GM12878 (cell line): ENCODE measurements at regions not wholly inside any gene's neighbourhood (a gene's known extent, or its start where the extent isn't known, plus 50 kb on each side); places are given as distances from the start of the nearest gene placed in this dataset.

ENCODE experiments used
- ATAC-seq: fragments of 200-7000 bp; cut with Tn5 transposase; 3 replicates; pipeline ENCODE4 v1.9.1; 2020; ENCODE audit warnings: mild to moderate bottlenecking, moderate library complexity
- BruUV-seq: library from RNA; stranded (reverse); fragments of 400-500 nt; replicated peaks from 2 replicates; lab custom pipeline; 2021; lab: Mats Ljungman, UMichigan
- CTCF ChIA-PET: fragments of 300-600 bp; sonication (Branson Sonifier 250); formaldehyde crosslinking; extraction: SDS; loops from one replicate; lab custom pipeline; 2021; ENCODE audit warnings: inconsistent platforms; lab: Yijun Ruan, JAX
- POLR2A ChIA-PET: fragments of 350-600 bp; formaldehyde crosslinking; extraction: SDS; loops from one replicate; lab custom pipeline; 2021; ENCODE audit warnings: inconsistent platforms; lab: Charles Lee
- RAD21 ChIA-PET: fragments of 300-600 bp; sonication (Branson Sonifier 250); formaldehyde crosslinking; loops from one replicate; lab custom pipeline; 2023; ENCODE audit warnings: antibody characterized with exemption; ENCODE audit not compliant: unreplicated experiment; lab: Charles Lee
- SMC1A ChIA-PET: fragments of 300-600 bp; sonication (Branson Sonifier 250); formaldehyde crosslinking; loops from one replicate; lab custom pipeline; 2023; ENCODE audit not compliant: unreplicated experiment, uncharacterized antibody; lab: Charles Lee
- DNase-seq: peaks from one replicate; pipeline ENCODE4 v3.0.0-alpha.2; 2011; ENCODE audit warnings: low read depth, low spot score
- FAIRE-seq: peaks from 3 replicates; lab custom pipeline; 2011; peaks lifted over from hg19 to GRCh38; lab: Jason Lieb, UNC
- H2AFZ ChIP-seq: 2 replicates; pipeline ENCODE4 v1.6.0; 2011; ENCODE audit warnings: low read depth, low read length, control low read depth; ENCODE audit not compliant: control insufficient read depth
- H3K27ac ChIP-seq: 2 replicates; pipeline ENCODE4 v1.5.1; 2011; ENCODE audit warnings: control low read depth; ENCODE audit not compliant: control insufficient read depth, insufficient read depth
- H3K27me3 ChIP-seq, 2 experiments: replicated peaks in 1 of 2; 2 replicates each; pipeline versions ENCODE4 v1.6.0 to v1.6.1; 2011; ENCODE audit warnings: low read length in 1 of 2; ENCODE audit not compliant: control insufficient read depth in 2 of 2, insufficient read depth in 2 of 2
- H3K36me3 ChIP-seq, 2 experiments: 2 replicates each; pipeline ENCODE4 v1.5.1; 2011; ENCODE audit warnings: low read length in 1 of 2; ENCODE audit not compliant: control insufficient read depth in 2 of 2, insufficient read depth in 2 of 2
- H3K4me1 ChIP-seq: 2 replicates; pipeline ENCODE4 v1.6.1; 2011; ENCODE audit warnings: mild to moderate bottlenecking, low read length, moderate library complexity, mixed read lengths; ENCODE audit not compliant: control insufficient read depth, insufficient read depth
- H3K4me2 ChIP-seq: 2 replicates; pipeline ENCODE4 v1.6.0; 2011; ENCODE audit warnings: control low read depth; ENCODE audit not compliant: control insufficient read depth, insufficient read depth
- H3K4me3 ChIP-seq: fragments of 200-600 bp; sonication (generic); 2 replicates; pipeline ENCODE4 v1.5.1; 2016
- H3K79me2 ChIP-seq: 2 replicates; pipeline ENCODE4 v1.6.0; 2011; ENCODE audit warnings: low read length; ENCODE audit not compliant: control insufficient read depth, insufficient read depth
- H3K9ac ChIP-seq: 2 replicates; pipeline ENCODE4 v1.8.0; 2011; ENCODE audit warnings: low read length, control low read depth, mixed read lengths; ENCODE audit not compliant: control insufficient read depth, insufficient read depth
- H3K9me3 ChIP-seq: replicated peaks from 3 replicates; pipeline ENCODE4 v1.5.1; 2011; ENCODE audit warnings: mild to moderate bottlenecking, low read length; ENCODE audit not compliant: control insufficient read depth, insufficient read depth
- H4K20me1 ChIP-seq: 2 replicates; pipeline ENCODE4 v1.6.0; 2011; ENCODE audit not compliant: control insufficient read depth, insufficient read depth
- ATF7 ChIP-seq: fragments of 450-650 bp; IDR thresholded peaks from 2 replicates; pipeline ENCODE4 v1.6.1; 2016; ENCODE audit warnings: low read depth, mild to moderate bottlenecking
- BRCA1 ChIP-seq: IDR thresholded peaks from 2 replicates; pipeline ENCODE4 v1.6.1; 2011; ENCODE audit warnings: low read depth, low read length, improper control_type of control experiment
- EGR1 ChIP-seq, 2 experiments: IDR thresholded peaks; 1 replicate in 1 of 2; 2 replicates in 1 of 2; pipeline ENCODE4 v1.6.1; 2011 to 2012; ENCODE audit warnings: low read depth in 2 of 2, low read length in 2 of 2, borderline replicate concordance in 1 of 2, mild to moderate bottlenecking in 1 of 2, moderate library complexity in 1 of 2
- GATAD2B ChIP-seq: fragments of 450-650 bp; conservative IDR thresholded peaks from 2 replicates; pipeline ENCODE4 v1.6.1; 2017; ENCODE audit warnings: low read depth, mild to moderate bottlenecking, moderate library complexity
- IKZF2 ChIP-seq, 2 experiments: fragments of 450-650 bp; IDR thresholded peaks; 2 replicates each; pipeline ENCODE4 v1.6.1; 2017; ENCODE audit warnings: mild to moderate bottlenecking in 2 of 2, moderate library complexity in 2 of 2
- LARP7 ChIP-seq: fragments of 450-650 bp; IDR thresholded peaks from 2 replicates; pipeline ENCODE4 v1.6.1; 2017; ENCODE audit warnings: mild to moderate bottlenecking
- REST ChIP-seq: IDR thresholded peaks from 2 replicates; pipeline ENCODE4 v1.6.1; 2012; ENCODE audit warnings: mild to moderate bottlenecking, low read depth, low read length
- SPI1 ChIP-seq: IDR thresholded peaks from 2 replicates; pipeline ENCODE4 v1.6.1; 2011; ENCODE audit warnings: low read depth, mild to moderate bottlenecking, low read length, moderate library complexity, borderline replicate concordance; ENCODE audit not compliant: insufficient read depth
- ZZZ3 ChIP-seq: IDR thresholded peaks from 2 replicates; pipeline ENCODE4 v1.6.1; 2011; ENCODE audit warnings: low read depth; ENCODE audit not compliant: control insufficient read depth, insufficient read length
- WGBS: methylation state at CpG from one replicate; pipeline ENCODE4 v1.1.6; 2016; ENCODE audit warnings: low lambda C conversion rate; ENCODE audit not compliant: insufficient replicate concordance, insufficient coverage; ENCODE audit errors: missing lambda C conversion rate; 5-methylcytosine and 5-hydroxymethylcytosine counted together
- in situ Hi-C: fragments of 300-500 bp; cut with MboI; formaldehyde crosslinking; loops from 9 replicates; pipeline ENCODE4 v1.14.3; 2018; ENCODE audit warnings: mixed read lengths
- intact Hi-C: fragments of 100-400 bp; cut with micrococcal nuclease; formaldehyde crosslinking; loops from one replicate; pipeline ENCODE4 v1.14.2; 2022; ENCODE audit not compliant: unreplicated experiment
- TF ChIP-seq, protein P1 (sequence below): fragments of 450-650 bp; IDR thresholded peaks from 2 replicates; pipeline ENCODE4 v1.6.1; 2017; ENCODE audit warnings: low read depth, mild to moderate bottlenecking, moderate library complexity

GRCh38 chr2:126831234-126832005 lies 67.3 kb upstream of the TEX51 start:
- 48% methylated on average over 14 of the region's 14 CpGs for WGBS
- no peak for FAIRE-seq
- CTCF ChIA-PET: interaction anchor here (1.1 kb wide), 1 partner anchor 14 kb away, joined by 5 read pairs; no protein-coding TSS in a partner anchor

More at GRCh38 chr2:126831234-126832005, 67.3 kb upstream of the TEX51 start:
- H3K4me1 ChIP-seq: no peaks in the 10 kb centered on the region
- H3K27ac ChIP-seq: no peak overlapping the region
- ATAC-seq (peak; percentile 36), DNase-seq (no peak)
- ChIA-PET SMC1A (no interaction called here), RAD21 (no interaction called here), POLR2A (no interaction called here)
- no peak for TF ChIP-seq ZZZ3
- TF ChIP-seq, protein P1, sequence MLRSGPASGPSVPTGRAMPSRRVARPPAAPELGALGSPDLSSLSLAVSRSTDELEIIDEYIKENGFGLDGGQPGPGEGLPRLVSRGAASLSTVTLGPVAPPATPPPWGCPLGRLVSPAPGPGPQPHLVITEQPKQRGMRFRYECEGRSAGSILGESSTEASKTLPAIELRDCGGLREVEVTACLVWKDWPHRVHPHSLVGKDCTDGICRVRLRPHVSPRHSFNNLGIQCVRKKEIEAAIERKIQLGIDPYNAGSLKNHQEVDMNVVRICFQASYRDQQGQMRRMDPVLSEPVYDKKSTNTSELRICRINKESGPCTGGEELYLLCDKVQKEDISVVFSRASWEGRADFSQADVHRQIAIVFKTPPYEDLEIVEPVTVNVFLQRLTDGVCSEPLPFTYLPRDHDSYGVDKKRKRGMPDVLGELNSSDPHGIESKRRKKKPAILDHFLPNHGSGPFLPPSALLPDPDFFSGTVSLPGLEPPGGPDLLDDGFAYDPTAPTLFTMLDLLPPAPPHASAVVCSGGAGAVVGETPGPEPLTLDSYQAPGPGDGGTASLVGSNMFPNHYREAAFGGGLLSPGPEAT: no peak
- no peak for TF ChIP-seq GATAD2B
- no peak for TF ChIP-seq ATF7
- TF ChIP-seq IKZF2 (IDR thresholded peaks at IDR 0.05): no peak
- no peak for TF ChIP-seq SPI1
- no peak for TF ChIP-seq EGR1 (IDR thresholded peaks at IDR 0.05; ENCODE audit: borderline replicate concordance in 1 of 2, low read depth in 2 of 2, low read length in 2 of 2)
- TF ChIP-seq BRCA1: no peak
- no peak for TF ChIP-seq LARP7
- TF ChIP-seq REST: no peak
- H3K9ac ChIP-seq: no peak overlapping the region
- no peaks in the 10 kb centered on the region for H3K27me3 ChIP-seq
- H3K9me3 ChIP-seq: no peaks in the 10 kb centered on the region
- no peaks in the 10 kb centered on the region for H3K79me2 ChIP-seq
- in situ Hi-C loops: no loop called here
- intact Hi-C loops: no loop called here
- H2AFZ ChIP-seq: no peak overlapping the region
- no peak overlapping the region for H3K4me2 ChIP-seq
- H4K20me1 ChIP-seq: no peaks in the 10 kb centered on the region
- no peaks in the 10 kb centered on the region for H3K36me3 ChIP-seq
- no TSS peak for BruUV-seq
- no peak overlapping the region for H3K4me3 ChIP-seq
